Common myeloid progenitor, CD34-positive (primary cell): ENCODE measurements at regions not wholly inside any gene's neighbourhood (a gene's known extent, or its start where the extent isn't known, plus 50 kb on each side); places are given as distances from the start of the nearest gene placed in this dataset.

ENCODE experiments used
- CTCF ChIA-PET: fragments of 350-600 bp; sonication (Branson Sonifier 250); formaldehyde crosslinking; loops from one replicate; lab custom pipeline; 2021; ENCODE audit warnings: antibody characterized with exemption; lab: Charles Lee
- POLR2A ChIA-PET: fragments of 350-600 bp; sonication (Branson Sonifier 250); formaldehyde crosslinking; loops from one replicate; lab custom pipeline; 2021; ENCODE audit warnings: antibody characterized with exemption; lab: Charles Lee
- DNase-seq, 3 donors: peaks; one replicate each; pipeline versions ENCODE4 v3.0.0 to v3.0.0-alpha.2; 2013
- H3K27ac ChIP-seq, 2 experiments: 1 replicate in 1 of 2; 2 replicates in 1 of 2; pipeline ENCODE4 v1.7.0; 2013; ENCODE audit warnings: inconsistent platforms in 2 of 2, low read length in 2 of 2, mild to moderate bottlenecking in 2 of 2, low read depth in 1 of 2, moderate library complexity in 1 of 2; ENCODE audit not compliant: severe bottlenecking in 2 of 2, insufficient read depth in 1 of 2, poor library complexity in 1 of 2
- H3K27me3 ChIP-seq, 5 experiments: replicated peaks in 2 of 5; 1 replicate in 3 of 5; 2 replicates in 2 of 5; pipeline versions ENCODE4 v1.6.1 to v1.7.0; 2013; ENCODE audit warnings: low read length in 4 of 5, mild to moderate bottlenecking in 2 of 5, moderate library complexity in 2 of 5, inconsistent platforms in 1 of 5; ENCODE audit not compliant: insufficient read depth in 5 of 5, control insufficient read depth in 4 of 5
- H3K36me3 ChIP-seq, 4 experiments: 1 replicate in 2 of 4; 2 replicates in 2 of 4; pipeline versions ENCODE4 v1.6.1 to v1.7.0; 2013; ENCODE audit warnings: low read length in 3 of 4, control low read depth in 1 of 4, mild to moderate bottlenecking in 1 of 4; ENCODE audit not compliant: control insufficient read depth in 4 of 4, insufficient read depth in 4 of 4
- H3K4me1 ChIP-seq, 4 experiments: 1 replicate in 3 of 4; 2 replicates in 1 of 4; pipeline versions ENCODE4 v1.6.1 to v1.7.1; 2013; ENCODE audit warnings: low read length in 3 of 4, mild to moderate bottlenecking in 3 of 4, control low read depth in 1 of 4, inconsistent platforms in 1 of 4, moderate library complexity in 1 of 4; ENCODE audit not compliant: control insufficient read depth in 4 of 4, insufficient read depth in 4 of 4; ENCODE audit errors: control extremely low read depth in 1 of 4
- H3K4me3 ChIP-seq, 7 experiments: 1 replicate in 4 of 7; 2 replicates in 3 of 7; pipeline versions ENCODE4 v1.5.1 to v1.7.0; 2013; ENCODE audit warnings: mild to moderate bottlenecking in 7 of 7, low read length in 6 of 7, moderate library complexity in 6 of 7, inconsistent platforms in 2 of 7, low read depth in 2 of 7, control low read depth in 1 of 7; ENCODE audit not compliant: insufficient read depth in 4 of 7, control insufficient read depth in 1 of 7; ENCODE audit errors: extremely low read depth in 1 of 7
- H3K9me3 ChIP-seq, 5 experiments: 1 replicate in 4 of 5; 2 replicates in 1 of 5; pipeline versions ENCODE4 v1.6.1 to v1.7.1; 2013; ENCODE audit warnings: low read length in 4 of 5, mild to moderate bottlenecking in 2 of 5, inconsistent platforms in 1 of 5, low read depth in 1 of 5, moderate library complexity in 1 of 5; ENCODE audit not compliant: control insufficient read depth in 4 of 5, insufficient read depth in 2 of 5; ENCODE audit errors: control extremely low read depth in 1 of 5
- WGBS: methylation state at CpG from one replicate; pipeline ENCODE4 v1.1.5; 2013; ENCODE audit not compliant: insufficient coverage; 5-methylcytosine and 5-hydroxymethylcytosine counted together

DNA sequence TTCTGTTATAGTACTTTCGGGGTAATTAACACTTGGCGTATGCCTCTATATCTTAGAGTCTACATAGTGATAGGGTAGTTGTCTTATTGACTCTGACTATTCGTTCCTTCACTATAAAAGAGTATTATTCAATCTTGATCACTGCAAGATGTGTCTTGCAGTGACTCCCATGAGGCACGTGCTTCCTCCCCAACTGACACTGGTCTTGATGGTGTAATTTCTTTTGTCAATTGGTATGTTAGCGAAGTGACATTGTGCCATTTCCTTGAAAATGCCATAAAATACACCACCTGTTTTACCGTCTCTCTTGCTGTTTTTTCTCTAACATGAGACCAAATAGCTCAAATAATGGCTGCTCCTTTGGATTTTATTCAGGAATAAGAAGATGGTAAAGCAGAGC lies 1314.1 kb upstream of the CDH6 start:
- no peak overlapping the region for H3K4me3 ChIP-seq
- POLR2A ChIA-PET, result no interaction called here
- CTCF ChIA-PET, result no interaction called here
- no peaks in the 10 kb centered on the region for H3K27me3 ChIP-seq
- H3K27ac ChIP-seq, result no peak overlapping the region
- 90% methylated on average over 2 of the region's 6 CpGs for WGBS
- H3K9me3 ChIP-seq, result no peaks in the 10 kb centered on the region
- H3K4me1 ChIP-seq, result no peaks in the 10 kb centered on the region
- no peak for DNase-seq
- no peaks in the 10 kb centered on the region for H3K36me3 ChIP-seq

GRCh38 chr5:29878599-29878998 lies 1314.9 kb upstream of the CDH6 start:
- Histone ChIP-seq H3K9me3 (no peaks in the 10 kb centered on the region), H3K27me3 (no peaks in the 10 kb centered on the region), H3K4me1 (no peaks in the 10 kb centered on the region), H3K27ac (no peak overlapping the region), H3K4me3 (no peak overlapping the region), H3K36me3 (no peaks in the 10 kb centered on the region)
- ChIA-PET CTCF (no interaction called here), POLR2A (no interaction called here)
- DNase-seq, result no peak
- WGBS, result no CpG with 5 or more reads among the region's 2 CpGs

- ChIA-PET POLR2A (no interaction called here), CTCF (no interaction called here)
- H3K4me1 ChIP-seq, result no peaks in the 10 kb centered on the region
- no peaks in the 10 kb centered on the region for H3K9me3 ChIP-seq
- WGBS, result no CpG with 5 or more reads among the region's 2 CpGs
- H3K27ac ChIP-seq, result no peak overlapping the region
- no peak for DNase-seq
- H3K27me3 ChIP-seq, result no peaks in the 10 kb centered on the region
- no peak overlapping the region for H3K4me3 ChIP-seq
- no peaks in the 10 kb centered on the region for H3K36me3 ChIP-seq
Measured at GRCh38 chr5:29867155-29867554, 1326.3 kb upstream of the CDH6 start.

DNA sequence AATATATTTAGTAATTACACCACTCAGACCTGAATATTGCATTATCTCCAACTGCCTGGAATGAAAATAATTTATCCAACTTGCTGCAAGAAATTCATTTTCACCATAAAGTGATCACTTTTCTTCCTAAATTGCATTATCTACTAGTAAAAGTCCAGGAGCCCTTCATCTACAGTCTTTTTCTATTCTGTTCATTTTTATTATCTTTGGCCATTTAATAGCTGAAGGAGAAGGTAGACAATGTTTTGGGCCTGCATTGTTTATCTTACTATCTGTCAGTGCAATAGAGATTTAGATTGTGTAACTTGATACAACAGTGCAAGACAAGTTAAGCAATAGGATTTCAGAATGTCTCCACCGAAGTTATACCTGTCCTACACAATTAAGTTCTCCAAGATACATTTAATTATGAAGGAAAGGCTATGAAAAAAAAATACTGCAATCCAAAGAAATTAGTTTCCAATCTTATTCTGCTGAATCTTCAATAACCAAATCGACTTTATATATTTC lies 1339.7 kb upstream of the CDH6 start:
- Histone ChIP-seq H3K36me3 (no peaks in the 10 kb centered on the region), H3K27me3 (no peaks in the 10 kb centered on the region), H3K27ac (no peak overlapping the region), H3K9me3 (peaks cover 0 to 6% (median 0%) of the 10 kb centered on the region in 5 experiments), H3K4me3 (no peak overlapping the region), H3K4me1 (no peaks in the 10 kb centered on the region)
- DNase-seq, result no peak
- WGBS, result no CpG with 5 or more reads among the region's 2 CpGs
- POLR2A ChIA-PET, result no interaction called here
- CTCF ChIA-PET, result no interaction called here

- 100% methylated on average over 1 of the region's 2 CpGs for WGBS
- H3K9me3 ChIP-seq, result peaks cover 0 to 6% (median 0%) of the 10 kb centered on the region in 5 experiments
- CTCF ChIA-PET, result no interaction called here
- H3K4me3 ChIP-seq, result no peak overlapping the region
- H3K27me3 ChIP-seq, result no peaks in the 10 kb centered on the region
- no peak overlapping the region for H3K27ac ChIP-seq
- POLR2A ChIA-PET, result no interaction called here
- no peaks in the 10 kb centered on the region for H3K36me3 ChIP-seq
- no peaks in the 10 kb centered on the region for H3K4me1 ChIP-seq
- no peak for DNase-seq
Measured at GRCh38 chr5:29852329-29852728, 1341.2 kb upstream of the CDH6 start.

GRCh38 chr5:29845206-29845605 lies 1348.3 kb upstream of the CDH6 start:
- no peak overlapping the region for H3K4me3 ChIP-seq
- no peak for DNase-seq
- no peaks in the 10 kb centered on the region for H3K27me3 ChIP-seq
- CTCF ChIA-PET, result no interaction called here
- H3K36me3 ChIP-seq, result no peaks in the 10 kb centered on the region
- no peak overlapping the region for H3K27ac ChIP-seq
- H3K4me1 ChIP-seq, result no peaks in the 10 kb centered on the region
- POLR2A ChIA-PET, result no interaction called here
- no CpG with 5 or more reads among the region's 3 CpGs for WGBS
- peaks cover 0 to 4% (median 0%) of the 10 kb centered on the region in 5 experiments for H3K9me3 ChIP-seq

DNA sequence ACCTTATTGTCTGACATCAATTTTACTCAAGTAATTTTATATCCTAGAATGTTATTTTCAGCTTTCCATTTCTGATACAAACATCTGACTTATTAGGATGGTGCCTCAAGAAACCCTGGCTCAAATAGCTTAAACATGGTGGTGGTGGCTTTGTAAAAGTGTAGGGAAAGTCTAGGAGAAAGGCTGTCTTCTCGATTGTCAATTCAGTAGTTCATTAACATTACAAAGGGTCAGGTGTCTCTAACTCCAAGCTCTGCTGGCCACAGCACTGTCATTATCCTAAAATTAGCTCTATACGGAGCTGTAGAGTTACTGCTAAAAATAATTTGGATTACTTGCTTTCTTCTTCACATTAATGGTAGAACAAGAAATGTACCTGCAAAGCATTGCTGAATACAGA lies 1360.1 kb upstream of the CDH6 start:
- Histone ChIP-seq H3K9me3 (no peaks in the 10 kb centered on the region), H3K27me3 (no peaks in the 10 kb centered on the region), H3K27ac (no peak overlapping the region), H3K4me3 (no peak overlapping the region), H3K4me1 (no peaks in the 10 kb centered on the region), H3K36me3 (no peaks in the 10 kb centered on the region)
- WGBS, result no CpG with 5 or more reads among the region's 2 CpGs
- ChIA-PET CTCF (no interaction called here), POLR2A (interaction anchor here (0.6 kb wide), 1 partner anchor 84 kb away, joined by 3 read pairs; no protein-coding TSS in a partner anchor)
- DNase-seq, result no peak
